AG09309 (cell line): ENCODE measurements at regions not wholly inside any gene's neighbourhood (a gene's known extent, or its start where the extent isn't known, plus 50 kb on each side); places are given as distances from the start of the nearest gene placed in this dataset.
A peak's percentile ranks its signal among the peaks of the same experiment; 100 is the strongest.
"Not testable (repeated sequence)": the region's sequence is repeated elsewhere in the genome, so short reads cannot be mapped to it uniquely, and the experiment has no call there.

Experiments
- DNase-seq: peaks from one replicate; pipeline ENCODE4 v3.0.0-alpha.2; 2010; ENCODE audit warnings: low read depth
- H3K4me3 ChIP-seq: 2 replicates; pipeline ENCODE4 v1.5.1; 2011; ENCODE audit warnings: mild to moderate bottlenecking, low read depth, low read length, moderate library complexity; ENCODE audit not compliant: control insufficient read depth
- TF ChIP-seq, protein P1 (sequence below): IDR thresholded peaks from 2 replicates; pipeline ENCODE4 v1.5.1; 2011; ENCODE audit warnings: mild to moderate bottlenecking, low read depth, low read length, inconsistent platforms; ENCODE audit not compliant: insufficient read depth, control insufficient read depth; ENCODE audit errors: missing control alignments

DNA sequence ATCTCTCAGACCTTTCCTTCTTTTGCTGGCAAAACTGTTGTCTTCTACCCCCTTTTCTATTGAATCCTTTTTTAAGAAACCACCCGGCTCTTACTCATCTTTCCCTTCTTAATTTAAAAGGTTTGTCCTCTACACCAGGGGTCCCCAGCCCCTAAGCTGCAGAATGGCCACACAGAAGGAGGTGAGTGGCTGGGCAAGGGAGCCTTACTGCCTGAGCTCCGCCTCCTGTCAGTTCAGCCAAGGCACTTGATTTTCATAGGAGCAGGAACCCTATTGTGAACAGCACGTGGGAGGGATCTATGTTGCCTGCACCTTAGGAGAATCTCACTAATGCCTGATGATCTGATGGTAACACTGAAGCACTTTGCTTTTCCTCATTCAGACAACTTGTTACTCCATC, 726.3 kb upstream of the INTU start:
- TF ChIP-seq, protein P1, sequence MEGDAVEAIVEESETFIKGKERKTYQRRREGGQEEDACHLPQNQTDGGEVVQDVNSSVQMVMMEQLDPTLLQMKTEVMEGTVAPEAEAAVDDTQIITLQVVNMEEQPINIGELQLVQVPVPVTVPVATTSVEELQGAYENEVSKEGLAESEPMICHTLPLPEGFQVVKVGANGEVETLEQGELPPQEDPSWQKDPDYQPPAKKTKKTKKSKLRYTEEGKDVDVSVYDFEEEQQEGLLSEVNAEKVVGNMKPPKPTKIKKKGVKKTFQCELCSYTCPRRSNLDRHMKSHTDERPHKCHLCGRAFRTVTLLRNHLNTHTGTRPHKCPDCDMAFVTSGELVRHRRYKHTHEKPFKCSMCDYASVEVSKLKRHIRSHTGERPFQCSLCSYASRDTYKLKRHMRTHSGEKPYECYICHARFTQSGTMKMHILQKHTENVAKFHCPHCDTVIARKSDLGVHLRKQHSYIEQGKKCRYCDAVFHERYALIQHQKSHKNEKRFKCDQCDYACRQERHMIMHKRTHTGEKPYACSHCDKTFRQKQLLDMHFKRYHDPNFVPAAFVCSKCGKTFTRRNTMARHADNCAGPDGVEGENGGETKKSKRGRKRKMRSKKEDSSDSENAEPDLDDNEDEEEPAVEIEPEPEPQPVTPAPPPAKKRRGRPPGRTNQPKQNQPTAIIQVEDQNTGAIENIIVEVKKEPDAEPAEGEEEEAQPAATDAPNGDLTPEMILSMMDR = no peak
- DNase-seq = no peak
- H3K4me3 ChIP-seq = no peak overlapping the region

- no peak overlapping the region for H3K4me3 ChIP-seq
- TF ChIP-seq, protein P1 = no peak
Measured at GRCh38 chr4:126907389-126907788, 725.4 kb upstream of the INTU start.

DNA sequence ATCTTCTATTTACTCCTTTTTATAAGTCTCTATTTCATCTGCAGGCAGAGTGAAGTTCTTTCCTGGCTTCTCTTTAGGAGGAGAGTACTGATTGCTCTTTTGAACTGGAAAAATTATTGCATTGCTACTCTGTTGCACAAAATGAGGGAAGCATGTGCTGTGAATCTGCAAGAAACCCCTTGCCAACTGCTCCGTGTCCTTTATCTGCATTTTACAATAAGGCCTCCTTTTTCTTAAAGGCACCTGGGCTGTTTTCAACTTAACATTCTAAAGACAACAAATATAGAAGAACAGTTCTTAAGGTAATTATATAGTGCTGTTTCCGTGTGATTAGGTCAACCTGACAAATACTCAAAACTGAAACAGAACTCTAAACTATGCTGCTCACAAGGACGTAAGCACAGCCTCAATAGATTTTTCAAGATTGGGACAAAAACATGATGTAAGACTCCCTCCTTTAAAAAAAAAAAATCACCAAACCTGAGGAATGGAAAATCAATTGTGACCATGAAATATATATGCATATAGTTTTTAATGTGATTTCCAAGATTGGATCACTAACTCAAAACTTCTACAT, 716.6 kb upstream of the INTU start:
- no peak for DNase-seq
- H3K4me3 ChIP-seq = no peak overlapping the region
- TF ChIP-seq, protein P1 = no peak

More at GRCh38 chr4:126907389-126907788, 725.4 kb upstream of the INTU start:
- DNase-seq = no peak

DNA sequence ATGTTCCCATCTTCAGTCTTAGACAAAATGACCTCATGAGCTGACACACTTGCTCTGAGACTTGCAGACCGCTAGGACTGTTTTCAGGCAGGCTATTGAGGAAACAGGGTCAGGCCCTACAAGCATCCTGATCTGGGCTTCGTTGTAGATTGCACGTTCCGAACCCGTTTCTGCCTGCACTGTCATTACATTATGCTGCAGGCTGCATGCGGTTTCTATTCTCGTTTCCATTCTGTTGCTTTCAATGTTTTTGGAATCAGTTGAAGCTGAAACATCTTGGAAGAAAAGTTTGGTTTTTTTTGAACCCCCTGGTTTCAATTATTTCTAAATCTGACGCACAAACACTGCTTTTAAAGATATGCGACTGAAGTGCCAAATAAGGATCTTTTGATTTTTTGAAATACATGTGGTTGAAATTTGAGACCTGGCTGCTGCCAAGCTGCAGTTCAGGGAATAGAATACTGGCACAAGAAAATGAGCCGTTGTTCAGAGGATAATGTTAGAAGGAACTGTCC, 716.1 kb upstream of the INTU start:
- H3K4me3 ChIP-seq = peak overlapping the region; percentile 13
- TF ChIP-seq, protein P1 = peak; percentile 24
- DNase-seq = peak; percentile 68

DNA sequence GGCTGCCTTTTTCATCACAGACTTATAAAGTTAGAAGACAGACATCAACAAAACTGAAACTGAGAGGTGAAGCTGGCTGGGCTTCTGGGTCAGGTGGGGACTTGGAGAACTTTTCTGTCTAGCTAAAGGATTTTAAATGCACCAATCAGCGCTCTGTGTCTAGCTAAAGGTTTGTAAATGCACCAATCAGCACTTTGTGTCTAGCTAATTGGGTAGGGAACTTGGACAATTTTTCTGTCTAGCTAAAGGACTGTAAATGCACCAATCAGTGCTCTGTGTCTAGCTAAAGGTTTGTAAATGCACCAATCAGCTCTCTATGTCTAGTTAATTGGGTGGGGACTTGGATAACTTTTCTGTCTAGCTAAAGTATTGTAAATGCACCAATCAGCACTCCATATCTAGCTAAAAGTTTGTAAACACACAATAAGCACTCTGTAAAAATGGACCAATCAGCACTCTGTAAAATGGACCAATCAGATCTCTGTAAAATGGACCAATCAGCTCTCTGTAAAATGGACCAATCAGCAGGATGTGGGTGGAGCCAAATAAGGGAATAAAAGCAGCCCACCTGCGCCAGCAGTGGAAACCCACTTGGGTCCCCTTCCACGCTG, 710.3 kb upstream of the INTU start:
- H3K4me3 ChIP-seq = not testable (repeated sequence)

DNA sequence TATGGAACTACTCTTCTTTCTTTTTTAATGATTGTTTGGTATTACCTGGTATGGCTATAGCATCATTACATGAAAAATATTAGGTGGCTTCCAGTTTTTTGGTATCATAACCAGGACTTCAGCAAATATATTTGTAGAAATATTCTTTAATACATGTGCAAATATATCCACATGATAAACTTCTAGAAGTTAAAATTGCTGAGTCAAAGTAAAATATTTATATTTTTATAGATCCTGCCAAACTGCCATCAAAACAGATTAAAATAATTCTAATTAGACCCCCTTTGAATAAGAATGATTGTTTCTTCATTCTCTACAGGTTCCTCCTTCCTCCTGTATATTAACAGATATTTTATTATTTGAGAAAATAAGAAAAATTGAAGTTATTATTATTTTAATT, 708.5 kb upstream of the INTU start:
- DNase-seq = no peak
- H3K4me3 ChIP-seq = no peak overlapping the region
- TF ChIP-seq, protein P1 = no peak

More for the DNA sequence above, 710.3 kb upstream of the INTU start:
- not testable (repeated sequence) for DNase-seq

DNA sequence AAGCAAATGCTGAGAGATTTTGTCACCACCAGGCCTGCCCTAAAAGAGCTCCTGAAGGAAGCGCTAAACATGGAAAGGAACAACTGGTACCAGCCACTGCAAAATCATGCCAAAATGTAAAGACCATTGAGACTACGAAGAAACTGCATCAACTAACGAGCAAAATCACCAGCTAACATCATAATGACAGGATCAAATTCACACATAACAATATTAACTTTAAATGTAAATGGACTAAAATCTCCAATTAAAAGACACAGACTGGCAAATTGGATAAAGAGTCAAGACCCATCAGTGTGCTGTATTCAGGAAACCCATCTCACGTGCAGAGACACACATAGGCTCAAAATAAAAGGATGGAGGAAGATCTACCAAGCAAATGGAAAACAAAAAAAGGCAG, 702.7 kb upstream of the INTU start:
- not testable (repeated sequence) for DNase-seq, H3K4me3 ChIP-seq

GRCh38 chr4:126935801-126936200, 697.0 kb upstream of the INTU start:
- no peak for DNase-seq
- no peak overlapping the region for H3K4me3 ChIP-seq
- TF ChIP-seq, protein P1 = no peak
